Esophagus muscularis mucosa (tissue), 4 donors: ENCODE measurements at regions not wholly inside any gene's neighbourhood (a gene's known extent, or its start where the extent isn't known, plus 50 kb on each side); places are given as distances from the start of the nearest gene placed in this dataset.

Source experiments
- DNase-seq: peaks from one replicate; pipeline ENCODE4 v3.0.0-alpha.2; 2017; ENCODE audit errors: extremely low spot score
- H3K27ac ChIP-seq, 4 donors: fragments of 200-600 bp; sonication (generic); replicated peaks in 1 of 4; 1 replicate in 3 of 4; 2 replicates in 1 of 4; pipeline ENCODE4 v1.5.1; 2016 to 2019; ENCODE audit warnings: mild to moderate bottlenecking in 1 of 4
- H3K27me3 ChIP-seq, 4 donors: fragments of 200-600 bp; sonication (generic); one replicate each; pipeline versions ENCODE4 v1.5.1 to v1.6.0; 2016 to 2019
- H3K36me3 ChIP-seq, 4 donors: fragments of 200-600 bp; sonication (generic); one replicate each; pipeline ENCODE4 v1.5.1; 2016 to 2019
- H3K4me1 ChIP-seq, 4 donors: fragments of 200-600 bp; sonication (generic); one replicate each; pipeline ENCODE4 v1.5.1; 2016 to 2019
- H3K4me3 ChIP-seq, 4 donors: fragments of 200-600 bp; sonication (generic); 1 replicate in 2 of 4; 2 replicates in 2 of 4; pipeline ENCODE4 v1.5.1; 2016 to 2019; ENCODE audit warnings: mild to moderate bottlenecking in 4 of 4, moderate library complexity in 1 of 4
- H3K9me3 ChIP-seq, 4 donors: fragments of 200-600 bp; sonication (generic); 1 replicate in 3 of 4; 2 replicates in 1 of 4; pipeline ENCODE4 v1.5.1; 2016 to 2019
- EP300 ChIP-seq: sonication (generic); formaldehyde crosslinking; IDR thresholded peaks from one replicate; pipeline ENCODE4 v1.6.1; 2017; ENCODE audit warnings: antibody characterized with exemption
- POLR2A ChIP-seq: fragments of 450-650 bp; IDR thresholded peaks from one replicate; pipeline ENCODE4 v1.6.1; 2017; ENCODE audit warnings: antibody characterized with exemption, moderate library complexity, mild to moderate bottlenecking, low read depth
- POLR2AphosphoS5 ChIP-seq, 2 donors: sonication (generic); formaldehyde crosslinking; IDR thresholded peaks; one replicate each; pipeline ENCODE4 v1.6.1; 2017; ENCODE audit warnings: antibody characterized with exemption in 2 of 2
- WGBS: methylation state at CpG from one replicate; pipeline ENCODE4 v1.1.5; 2018; 5-methylcytosine and 5-hydroxymethylcytosine counted together
- intact Hi-C: fragments of 100-400 bp; cut with DNase I; formaldehyde crosslinking; loops from one replicate; pipeline ENCODE4 v1.15.1; 2023
- TF ChIP-seq, protein P1 (sequence below), 3 experiments: fragments of 200-600 bp in 2 of 3; fragments of 450-650 bp in 1 of 3; sonication (generic) in 2 of 3; IDR thresholded peaks; one replicate each; pipeline ENCODE4 v1.5.1; 2017 to 2019; ENCODE audit warnings: antibody characterized with exemption in 3 of 3, mild to moderate bottlenecking in 2 of 3, moderate library complexity in 1 of 3

DNA sequence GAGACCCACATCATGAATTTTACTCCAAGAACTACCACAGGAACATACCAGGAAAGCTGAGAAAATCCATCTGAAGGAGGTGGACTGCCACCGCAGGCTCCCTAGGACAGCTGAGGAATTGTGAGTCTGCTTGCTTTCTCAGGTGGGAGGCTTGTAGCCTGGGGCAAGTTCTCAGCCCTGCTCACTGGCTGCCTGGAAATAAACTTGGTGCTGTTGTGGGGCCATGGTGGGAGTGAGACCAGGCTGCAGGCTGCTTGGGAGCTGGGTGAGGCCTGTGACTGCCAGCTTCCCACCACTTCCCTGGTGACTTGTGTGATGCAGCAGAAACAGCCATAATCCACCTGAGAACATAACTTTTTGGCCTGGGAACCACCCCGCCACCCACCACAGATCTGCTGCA is 132.7 kb upstream of the RAG2 start:
- Histone ChIP-seq H3K4me3 (no peak overlapping the region), H3K27ac (no peak overlapping the region), H3K9me3 (no peaks in the 10 kb centered on the region), H3K4me1 (no peaks in the 10 kb centered on the region), H3K36me3 (no peaks in the 10 kb centered on the region), H3K27me3 (no peaks in the 10 kb centered on the region)
- TF ChIP-seq EP300 (no peak), POLR2AphosphoS5 (IDR thresholded peaks at IDR 0.05) (no peak), POLR2A (no peak)
- TF ChIP-seq, protein P1, sequence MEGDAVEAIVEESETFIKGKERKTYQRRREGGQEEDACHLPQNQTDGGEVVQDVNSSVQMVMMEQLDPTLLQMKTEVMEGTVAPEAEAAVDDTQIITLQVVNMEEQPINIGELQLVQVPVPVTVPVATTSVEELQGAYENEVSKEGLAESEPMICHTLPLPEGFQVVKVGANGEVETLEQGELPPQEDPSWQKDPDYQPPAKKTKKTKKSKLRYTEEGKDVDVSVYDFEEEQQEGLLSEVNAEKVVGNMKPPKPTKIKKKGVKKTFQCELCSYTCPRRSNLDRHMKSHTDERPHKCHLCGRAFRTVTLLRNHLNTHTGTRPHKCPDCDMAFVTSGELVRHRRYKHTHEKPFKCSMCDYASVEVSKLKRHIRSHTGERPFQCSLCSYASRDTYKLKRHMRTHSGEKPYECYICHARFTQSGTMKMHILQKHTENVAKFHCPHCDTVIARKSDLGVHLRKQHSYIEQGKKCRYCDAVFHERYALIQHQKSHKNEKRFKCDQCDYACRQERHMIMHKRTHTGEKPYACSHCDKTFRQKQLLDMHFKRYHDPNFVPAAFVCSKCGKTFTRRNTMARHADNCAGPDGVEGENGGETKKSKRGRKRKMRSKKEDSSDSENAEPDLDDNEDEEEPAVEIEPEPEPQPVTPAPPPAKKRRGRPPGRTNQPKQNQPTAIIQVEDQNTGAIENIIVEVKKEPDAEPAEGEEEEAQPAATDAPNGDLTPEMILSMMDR (IDR thresholded peaks at IDR 0.05): no peak
- 100% methylated on average over 1 of the region's 2 CpGs for WGBS
- intact Hi-C loops: no loop called here
- DNase-seq: peak; percentile 62

DNA sequence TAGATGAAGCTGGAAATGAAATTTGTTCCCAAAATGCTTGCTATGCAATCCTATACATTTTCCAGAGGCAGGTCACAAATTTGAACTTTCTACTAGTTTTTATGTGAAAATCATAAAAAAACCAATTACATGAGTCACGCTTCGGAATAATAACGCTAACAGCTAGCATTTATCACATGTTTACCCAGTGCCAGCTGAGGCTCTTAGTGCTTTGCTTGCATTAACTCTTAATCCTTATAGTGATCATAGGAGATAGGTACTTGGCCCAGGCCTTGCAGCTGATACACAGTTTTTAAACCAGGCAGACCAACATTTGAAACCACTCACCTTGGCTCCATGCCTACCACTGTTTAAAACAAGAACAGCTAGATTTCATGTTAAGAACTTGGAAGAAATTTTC is 131.8 kb upstream of the RAG2 start:
- WGBS: 74% methylated on average over 3 of the region's 3 CpGs
- Histone ChIP-seq H3K4me1 (no peaks in the 10 kb centered on the region), H3K36me3 (no peaks in the 10 kb centered on the region), H3K27ac (no peak overlapping the region), H3K4me3 (no peak overlapping the region), H3K27me3 (no peaks in the 10 kb centered on the region), H3K9me3 (no peaks in the 10 kb centered on the region)
- peak; percentile 66 for DNase-seq
- intact Hi-C loops: no loop called here
- TF ChIP-seq EP300 (no peak), POLR2AphosphoS5 (IDR thresholded peaks at IDR 0.05) (no peak), POLR2A (no peak)
- TF ChIP-seq, protein P1 (IDR thresholded peaks at IDR 0.05): no peak

DNA sequence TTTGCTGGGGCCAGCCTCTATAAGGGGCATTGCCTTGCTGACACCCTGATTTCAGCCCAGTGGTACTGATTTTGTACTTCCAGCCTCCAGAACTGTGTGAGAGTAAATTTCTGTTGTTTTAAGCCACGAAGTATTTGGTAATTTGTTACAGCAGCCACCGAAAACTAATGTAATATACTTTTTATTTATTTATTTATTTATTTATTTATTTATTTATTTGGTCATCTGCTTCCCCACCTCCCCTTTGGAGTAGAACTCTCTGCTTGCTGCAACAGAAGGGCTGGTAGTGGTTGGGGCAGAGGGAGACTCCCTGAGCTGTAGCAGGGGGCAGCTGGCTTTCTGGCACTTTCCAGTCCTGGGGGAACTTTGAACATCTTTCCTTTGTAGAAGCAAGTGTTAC is 128.4 kb upstream of the RAG2 start:
- Histone ChIP-seq H3K4me1 (no peaks in the 10 kb centered on the region), H3K9me3 (no peaks in the 10 kb centered on the region), H3K36me3 (no peaks in the 10 kb centered on the region), H3K4me3 (no peak overlapping the region), H3K27ac (no peak overlapping the region), H3K27me3 (no peaks in the 10 kb centered on the region)
- WGBS: 85% methylated on average over 2 of the region's 2 CpGs
- intact Hi-C loops: no loop called here
- no peak for TF ChIP-seq EP300
- no peak for TF ChIP-seq POLR2A
- TF ChIP-seq, protein P1 (IDR thresholded peaks at IDR 0.05): no peak
- no peak for TF ChIP-seq POLR2AphosphoS5 (IDR thresholded peaks at IDR 0.05)
- peak; percentile 75 for DNase-seq

DNA sequence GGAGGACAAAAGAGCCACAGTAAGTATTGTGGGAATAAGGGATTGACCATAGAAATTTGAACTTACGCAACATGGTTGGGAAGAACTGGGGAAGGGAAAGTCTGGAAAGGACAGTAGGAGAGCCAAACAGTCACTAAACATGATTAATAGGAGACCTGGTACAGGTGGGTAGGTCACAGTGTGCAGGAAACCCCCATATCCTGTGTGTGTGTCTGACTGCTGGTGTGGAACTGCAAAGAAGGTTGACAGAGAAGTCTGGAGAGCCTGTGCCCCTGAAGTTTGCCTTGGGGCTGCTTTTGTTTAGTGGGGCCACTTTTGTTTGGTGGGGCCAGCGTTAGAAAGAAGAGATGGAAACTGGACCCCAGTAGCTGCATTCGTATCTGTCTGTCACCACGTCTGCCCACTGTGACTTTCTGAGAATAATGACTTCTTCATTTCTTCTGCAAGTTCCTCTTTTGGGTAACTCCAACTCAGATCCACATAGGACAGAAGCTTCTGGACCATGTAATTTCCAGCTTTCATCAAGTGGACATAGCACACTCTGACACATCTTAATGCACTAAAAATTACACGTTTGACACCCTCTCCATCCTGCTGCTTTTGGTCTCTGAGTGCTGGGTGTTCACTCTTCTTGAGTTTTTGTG is 126.8 kb upstream of the RAG2 start:
- 79% methylated on average over 5 of the region's 5 CpGs for WGBS
- peak; percentile 77 for DNase-seq

More for the DNA sequence above, 126.8 kb upstream of the RAG2 start:
- intact Hi-C loops: no loop called here
- H3K27ac ChIP-seq: no peak overlapping the region
- no peaks in the 10 kb centered on the region for H3K9me3 ChIP-seq
- no peaks in the 10 kb centered on the region for H3K36me3 ChIP-seq
- no peaks in the 10 kb centered on the region for H3K27me3 ChIP-seq
- H3K4me1 ChIP-seq: no peaks in the 10 kb centered on the region
- TF ChIP-seq POLR2AphosphoS5 (IDR thresholded peaks at IDR 0.05): no peak
- TF ChIP-seq, protein P1 (IDR thresholded peaks at IDR 0.05): no peak
- no peak for TF ChIP-seq EP300
- no peak for TF ChIP-seq POLR2A
- no peak overlapping the region for H3K4me3 ChIP-seq
